H1 (cell line): ENCODE measurements at regions not wholly inside any gene's neighbourhood (a gene's known extent, or its start where the extent isn't known, plus 50 kb on each side); places are given as distances from the start of the nearest gene placed in this dataset.

Experiments
- CHD2 ChIP-seq: IDR thresholded peaks from 2 replicates; pipeline ENCODE4 v1.6.1; 2012; ENCODE audit warnings: low read length, improper control_type of control experiment
- HDAC2 ChIP-seq, 2 experiments: fragments of 300-600 bp in 1 of 2; sonication (generic) in 1 of 2; IDR thresholded peaks; 2 replicates each; pipeline ENCODE4 v1.6.1; 2011 to 2012; ENCODE audit warnings: low read depth in 2 of 2, low read length in 2 of 2, mild to moderate bottlenecking in 2 of 2, moderate library complexity in 2 of 2, borderline replicate concordance in 1 of 2, inconsistent platforms in 1 of 2
- SIX5 ChIP-seq: IDR thresholded peaks from 2 replicates; pipeline ENCODE4 v1.6.1; 2011; ENCODE audit warnings: mild to moderate bottlenecking, low read depth, low read length
- ZNF274 ChIP-seq: IDR thresholded peaks from 2 replicates; pipeline ENCODE4 v1.7.0; 2012; ENCODE audit warnings: low read length, borderline replicate concordance; ENCODE audit errors: extremely low read depth
- TF ChIP-seq, protein P1 (sequence below), 3 experiments: IDR thresholded peaks; 1 replicate in 2 of 3; 2 replicates in 1 of 3; pipeline versions ENCODE4 v1.5.1 to v1.6.1; 2011; ENCODE audit warnings: low read length in 3 of 3, mild to moderate bottlenecking in 3 of 3, inconsistent platforms in 2 of 3, low read depth in 1 of 3, moderate library complexity in 1 of 3; ENCODE audit not compliant: insufficient read depth in 1 of 3; ENCODE audit errors: control extremely low read depth in 1 of 3
- TF ChIP-seq, protein P2 (sequence below): IDR thresholded peaks from 2 replicates; pipeline ENCODE4 v1.6.1; 2012; ENCODE audit warnings: inconsistent platforms

DNA sequence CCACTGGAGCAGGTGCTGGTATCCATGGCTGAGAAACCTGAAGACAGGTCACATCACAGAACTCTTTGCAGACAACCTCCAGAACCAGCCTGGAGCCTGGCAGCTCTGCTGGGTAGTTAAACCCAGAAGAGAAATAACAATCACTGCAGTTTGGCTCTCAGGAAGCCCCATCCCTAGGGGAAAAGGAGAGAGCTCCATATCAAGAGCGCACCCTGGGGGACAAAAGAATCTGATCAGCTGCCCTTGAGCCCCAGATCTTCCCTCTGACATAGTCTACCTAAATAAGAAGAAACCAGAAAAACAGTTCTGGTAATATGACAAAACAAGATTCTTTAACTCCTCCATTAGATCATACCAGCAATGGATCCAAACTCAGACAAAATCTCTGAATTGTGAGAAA, 823.2 kb upstream of the FRG1 start:
- TF ChIP-seq SIX5 = no peak
- TF ChIP-seq CHD2 = no peak
- TF ChIP-seq, protein P1, sequence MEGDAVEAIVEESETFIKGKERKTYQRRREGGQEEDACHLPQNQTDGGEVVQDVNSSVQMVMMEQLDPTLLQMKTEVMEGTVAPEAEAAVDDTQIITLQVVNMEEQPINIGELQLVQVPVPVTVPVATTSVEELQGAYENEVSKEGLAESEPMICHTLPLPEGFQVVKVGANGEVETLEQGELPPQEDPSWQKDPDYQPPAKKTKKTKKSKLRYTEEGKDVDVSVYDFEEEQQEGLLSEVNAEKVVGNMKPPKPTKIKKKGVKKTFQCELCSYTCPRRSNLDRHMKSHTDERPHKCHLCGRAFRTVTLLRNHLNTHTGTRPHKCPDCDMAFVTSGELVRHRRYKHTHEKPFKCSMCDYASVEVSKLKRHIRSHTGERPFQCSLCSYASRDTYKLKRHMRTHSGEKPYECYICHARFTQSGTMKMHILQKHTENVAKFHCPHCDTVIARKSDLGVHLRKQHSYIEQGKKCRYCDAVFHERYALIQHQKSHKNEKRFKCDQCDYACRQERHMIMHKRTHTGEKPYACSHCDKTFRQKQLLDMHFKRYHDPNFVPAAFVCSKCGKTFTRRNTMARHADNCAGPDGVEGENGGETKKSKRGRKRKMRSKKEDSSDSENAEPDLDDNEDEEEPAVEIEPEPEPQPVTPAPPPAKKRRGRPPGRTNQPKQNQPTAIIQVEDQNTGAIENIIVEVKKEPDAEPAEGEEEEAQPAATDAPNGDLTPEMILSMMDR (IDR thresholded peaks at IDR 0.05; ENCODE audit: control extremely low read depth in 1 of 3, insufficient read depth in 1 of 3, low read depth in 1 of 3, low read length in 3 of 3) = peak; percentile 0 to 29 (median 3); a peak in 3 of 4 replicates
- TF ChIP-seq, protein P2, sequence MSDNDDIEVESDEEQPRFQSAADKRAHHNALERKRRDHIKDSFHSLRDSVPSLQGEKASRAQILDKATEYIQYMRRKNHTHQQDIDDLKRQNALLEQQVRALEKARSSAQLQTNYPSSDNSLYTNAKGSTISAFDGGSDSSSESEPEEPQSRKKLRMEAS = no peak
- TF ChIP-seq ZNF274 = no peak
- no peak for TF ChIP-seq HDAC2 (IDR thresholded peaks at IDR 0.05; ENCODE audit: borderline replicate concordance in 1 of 2, low read depth in 2 of 2, low read length in 2 of 2)
